Fibroblast of villous mesenchyme (primary cell): ENCODE measurements at regions not wholly inside any gene's neighbourhood (a gene's known extent, or its start where the extent isn't known, plus 50 kb on each side); places are given as distances from the start of the nearest gene placed in this dataset.

ENCODE experiments used
- DNase-seq: peaks from one replicate; pipeline ENCODE4 v3.0.0-alpha.2; 2010; ENCODE audit warnings: low read depth
- H3K4me3 ChIP-seq: 2 replicates; pipeline ENCODE4 v1.5.1; 2011; ENCODE audit warnings: low read depth, mild to moderate bottlenecking, low read length
- TF ChIP-seq, protein P1 (sequence below): IDR thresholded peaks from 2 replicates; pipeline ENCODE4 v1.5.1; 2012; ENCODE audit warnings: low read depth, mild to moderate bottlenecking, low read length; ENCODE audit not compliant: insufficient read depth

- TF ChIP-seq, protein P1, sequence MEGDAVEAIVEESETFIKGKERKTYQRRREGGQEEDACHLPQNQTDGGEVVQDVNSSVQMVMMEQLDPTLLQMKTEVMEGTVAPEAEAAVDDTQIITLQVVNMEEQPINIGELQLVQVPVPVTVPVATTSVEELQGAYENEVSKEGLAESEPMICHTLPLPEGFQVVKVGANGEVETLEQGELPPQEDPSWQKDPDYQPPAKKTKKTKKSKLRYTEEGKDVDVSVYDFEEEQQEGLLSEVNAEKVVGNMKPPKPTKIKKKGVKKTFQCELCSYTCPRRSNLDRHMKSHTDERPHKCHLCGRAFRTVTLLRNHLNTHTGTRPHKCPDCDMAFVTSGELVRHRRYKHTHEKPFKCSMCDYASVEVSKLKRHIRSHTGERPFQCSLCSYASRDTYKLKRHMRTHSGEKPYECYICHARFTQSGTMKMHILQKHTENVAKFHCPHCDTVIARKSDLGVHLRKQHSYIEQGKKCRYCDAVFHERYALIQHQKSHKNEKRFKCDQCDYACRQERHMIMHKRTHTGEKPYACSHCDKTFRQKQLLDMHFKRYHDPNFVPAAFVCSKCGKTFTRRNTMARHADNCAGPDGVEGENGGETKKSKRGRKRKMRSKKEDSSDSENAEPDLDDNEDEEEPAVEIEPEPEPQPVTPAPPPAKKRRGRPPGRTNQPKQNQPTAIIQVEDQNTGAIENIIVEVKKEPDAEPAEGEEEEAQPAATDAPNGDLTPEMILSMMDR, result no peak
- no peak for DNase-seq
- no peak overlapping the region for H3K4me3 ChIP-seq
Observed at GRCh38 chr13:80737513-80737912, 396.6 kb upstream of the SPRY2 start.

GRCh38 chr13:80727321-80727975, 386.5 kb upstream of the SPRY2 start:
- H3K4me3 ChIP-seq, result no peak overlapping the region
- TF ChIP-seq, protein P1, result no peak
- DNase-seq, result no peak

DNA sequence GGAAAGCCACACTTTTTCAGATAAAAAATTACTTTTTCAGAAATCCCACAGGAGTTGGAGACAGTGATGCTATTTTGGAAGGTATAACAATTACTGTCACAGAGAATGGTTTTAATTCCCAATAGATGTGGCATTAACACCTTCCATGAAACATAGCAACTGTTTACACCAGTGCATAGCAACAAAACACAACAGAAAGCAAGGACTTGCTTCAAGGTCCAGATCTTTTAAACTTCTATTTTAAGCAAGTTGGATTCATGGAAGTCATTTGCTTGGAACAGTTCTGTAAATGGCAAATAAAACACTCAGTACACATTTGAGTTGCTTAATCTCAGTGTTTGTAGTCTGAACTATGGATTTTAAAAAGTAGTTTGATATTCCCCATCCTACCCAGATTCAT, 385.9 kb upstream of the SPRY2 start:
- H3K4me3 ChIP-seq, result no peak overlapping the region
- no peak for DNase-seq
- TF ChIP-seq, protein P1, result no peak

GRCh38 chr13:80721689-80722088, 380.8 kb upstream of the SPRY2 start:
- DNase-seq, result no peak
- H3K4me3 ChIP-seq, result no peak overlapping the region
- TF ChIP-seq, protein P1, result no peak

DNA sequence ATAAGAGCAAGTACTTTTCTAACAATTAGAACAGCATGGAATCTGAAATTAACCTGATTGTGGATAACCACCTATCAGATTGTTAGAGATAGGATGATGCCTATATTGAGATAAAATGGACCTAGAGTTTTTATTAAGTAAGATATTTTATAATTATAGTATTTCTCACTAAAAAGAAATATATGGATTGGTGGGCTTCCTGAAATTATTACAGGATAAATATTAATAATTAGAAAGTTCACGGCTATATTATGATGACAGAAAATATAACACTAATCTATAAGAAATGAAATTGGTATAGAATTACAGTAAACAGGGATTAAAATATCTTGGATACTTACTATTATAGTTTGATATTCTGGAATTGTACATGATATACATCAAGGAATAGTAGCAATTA, 378.0 kb upstream of the SPRY2 start:
- TF ChIP-seq, protein P1, result no peak
- DNase-seq, result no peak

GRCh38 chr13:80717776-80718175, 376.9 kb upstream of the SPRY2 start:
- TF ChIP-seq, protein P1, result no peak
- no peak overlapping the region for H3K4me3 ChIP-seq
- no peak for DNase-seq

More for the DNA sequence above, 378.0 kb upstream of the SPRY2 start:
- no peak overlapping the region for H3K4me3 ChIP-seq

- no peak overlapping the region for H3K4me3 ChIP-seq
- TF ChIP-seq, protein P1, result no peak
- DNase-seq, result no peak
Observed at GRCh38 chr13:80716610-80717081, 375.7 kb upstream of the SPRY2 start.
